ENCODE measurements at regions not wholly inside any gene's neighbourhood (a gene's known extent, or its start where the extent isn't known, plus 50 kb on each side); places are given as distances from the start of the nearest gene placed in this dataset.

- TF ChIP-seq, protein P1, sequence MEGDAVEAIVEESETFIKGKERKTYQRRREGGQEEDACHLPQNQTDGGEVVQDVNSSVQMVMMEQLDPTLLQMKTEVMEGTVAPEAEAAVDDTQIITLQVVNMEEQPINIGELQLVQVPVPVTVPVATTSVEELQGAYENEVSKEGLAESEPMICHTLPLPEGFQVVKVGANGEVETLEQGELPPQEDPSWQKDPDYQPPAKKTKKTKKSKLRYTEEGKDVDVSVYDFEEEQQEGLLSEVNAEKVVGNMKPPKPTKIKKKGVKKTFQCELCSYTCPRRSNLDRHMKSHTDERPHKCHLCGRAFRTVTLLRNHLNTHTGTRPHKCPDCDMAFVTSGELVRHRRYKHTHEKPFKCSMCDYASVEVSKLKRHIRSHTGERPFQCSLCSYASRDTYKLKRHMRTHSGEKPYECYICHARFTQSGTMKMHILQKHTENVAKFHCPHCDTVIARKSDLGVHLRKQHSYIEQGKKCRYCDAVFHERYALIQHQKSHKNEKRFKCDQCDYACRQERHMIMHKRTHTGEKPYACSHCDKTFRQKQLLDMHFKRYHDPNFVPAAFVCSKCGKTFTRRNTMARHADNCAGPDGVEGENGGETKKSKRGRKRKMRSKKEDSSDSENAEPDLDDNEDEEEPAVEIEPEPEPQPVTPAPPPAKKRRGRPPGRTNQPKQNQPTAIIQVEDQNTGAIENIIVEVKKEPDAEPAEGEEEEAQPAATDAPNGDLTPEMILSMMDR (IDR thresholded peaks at IDR 0.05; ENCODE audit: low read depth, low read length): no peak
- TF ChIP-seq MAX (IDR thresholded peaks at IDR 0.05; ENCODE audit: low read depth, low read length): no peak
- TF ChIP-seq POLR2A (IDR thresholded peaks at IDR 0.05; ENCODE audit: extremely low read depth, insufficient read length): no peak
- no peak for TF ChIP-seq MYC (IDR thresholded peaks at IDR 0.05; ENCODE audit: low read depth, low read length)
Measured at GRCh38 chr2:47310801-47311560, 58.1 kb upstream of the EPCAM start.

Data from NB4 (cell line).